Activated CD4-positive, alpha-beta T cell treated with anti-CD3 and anti-CD28 coated beads, Interleukin-10, Interleukin-2, amounts not matched to agents 100 ng/mL and 50 ng/mL, durations not matched to agents 16 hours and 8 hours (primary cell): ENCODE measurements at regions not wholly inside any gene's neighbourhood (a gene's known extent, or its start where the extent isn't known, plus 50 kb on each side); places are given as distances from the start of the nearest gene placed in this dataset.
"Not testable (repeated sequence)": the region's sequence is repeated elsewhere in the genome, so short reads cannot be mapped to it uniquely, and the experiment has no call there.

Experiments used
- DNase-seq: peaks from one replicate; pipeline ENCODE4 v3.0.0-alpha.2; 2020

GRCh38 chr5:125052584-125052983, 306.1 kb upstream of the ZNF608 start:
- DNase-seq = no peak

GRCh38 chr5:125053179-125053578, 306.7 kb upstream of the ZNF608 start:
- no peak for DNase-seq

- DNase-seq = no peak
Observed at GRCh38 chr5:125054146-125054545, 307.7 kb upstream of the ZNF608 start.

DNA sequence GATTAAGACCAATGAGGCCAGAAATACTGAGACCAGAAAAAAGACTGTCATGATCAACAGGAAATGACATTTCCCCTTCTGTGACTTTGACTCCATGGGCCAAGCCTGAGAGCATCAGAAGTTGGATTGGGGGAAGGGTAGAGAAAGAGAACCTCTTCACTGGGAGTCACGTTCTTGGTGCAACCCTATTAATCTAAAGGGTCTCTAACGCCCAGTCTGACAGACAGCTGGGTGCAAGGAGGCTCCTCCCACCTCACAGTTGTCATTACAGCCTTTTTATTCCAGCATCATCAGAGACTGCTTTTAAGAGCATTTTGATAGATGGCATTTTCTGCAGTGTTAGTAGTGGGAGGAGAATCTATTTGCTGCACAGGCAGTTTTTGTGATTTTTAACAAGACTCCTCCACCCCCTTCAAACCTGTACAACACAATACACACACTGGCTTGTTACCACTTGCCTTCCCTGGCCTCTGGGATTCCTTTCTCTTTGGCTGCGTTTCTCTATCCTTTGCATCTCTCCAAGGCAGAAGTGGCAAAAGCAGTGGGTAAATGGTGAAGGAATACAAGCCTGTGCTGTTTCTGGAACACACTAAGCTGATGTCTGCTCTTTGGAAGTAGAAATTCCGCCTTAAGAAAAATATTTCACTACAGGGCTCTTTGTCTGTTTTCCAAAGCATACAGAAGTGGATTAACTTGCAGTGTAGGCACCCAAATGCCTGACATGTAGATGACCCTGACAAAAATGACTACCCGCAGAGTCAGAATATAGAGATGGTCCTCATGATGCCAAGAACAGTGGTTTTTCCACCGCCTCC, 310.4 kb upstream of the ZNF608 start:
- no peak for DNase-seq

GRCh38 chr5:125057912-125058826, 311.7 kb upstream of the ZNF608 start:
- DNase-seq = no peak

DNA sequence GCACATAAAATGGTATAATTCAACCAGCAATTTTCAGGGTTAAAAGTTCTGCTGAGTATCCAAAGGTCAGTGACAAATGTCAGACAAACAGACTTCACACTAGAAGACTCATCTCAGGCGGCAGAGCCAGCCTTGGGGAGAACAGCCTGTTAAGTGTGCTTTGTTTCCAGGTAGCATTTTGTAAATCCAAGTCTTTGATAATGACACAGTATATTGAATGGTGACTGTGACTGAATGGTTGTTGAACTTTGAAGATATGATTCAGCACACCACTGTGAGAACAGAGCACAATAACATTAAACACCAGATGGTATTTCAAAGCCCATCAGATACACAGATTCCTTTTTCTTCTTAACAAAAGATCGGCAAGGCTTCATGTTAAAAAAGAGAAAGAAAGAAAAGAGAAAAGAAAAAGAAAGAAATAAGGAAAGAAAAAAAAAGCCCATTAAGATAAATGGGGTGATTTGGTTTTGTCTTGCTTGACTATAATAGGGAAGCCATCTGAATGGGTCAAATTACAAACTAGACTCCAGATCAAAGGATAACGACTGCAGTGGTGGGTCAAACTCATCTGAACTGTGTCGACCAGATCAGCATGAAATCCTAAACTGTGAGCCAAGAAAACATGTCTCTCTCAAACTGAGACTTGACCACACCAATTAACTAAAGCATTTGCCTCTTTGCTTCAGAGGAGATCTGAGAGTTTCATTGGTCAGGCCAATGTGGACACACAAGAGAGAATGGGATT, 313.0 kb upstream of the ZNF608 start:
- DNase-seq = no peak

DNA sequence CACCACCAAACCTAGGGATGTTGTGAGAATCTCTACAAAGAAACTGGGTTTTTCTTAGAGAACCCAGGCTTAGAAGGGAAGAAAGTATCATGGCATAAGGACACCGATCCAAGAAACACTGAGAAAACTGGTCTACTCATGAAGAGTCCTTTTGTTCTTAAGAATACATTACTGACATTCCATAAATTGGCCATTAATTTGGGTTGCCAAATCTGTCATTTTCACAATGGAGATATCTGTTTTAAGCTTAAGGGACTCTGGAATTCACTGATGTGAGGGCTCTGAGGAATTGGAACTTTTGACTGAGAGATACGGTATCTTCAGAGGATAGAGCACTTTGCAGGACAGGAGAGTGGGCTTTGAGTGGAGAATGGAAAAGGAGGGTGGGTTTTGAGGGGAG, 315.3 kb upstream of the ZNF608 start:
- DNase-seq = no peak

DNA sequence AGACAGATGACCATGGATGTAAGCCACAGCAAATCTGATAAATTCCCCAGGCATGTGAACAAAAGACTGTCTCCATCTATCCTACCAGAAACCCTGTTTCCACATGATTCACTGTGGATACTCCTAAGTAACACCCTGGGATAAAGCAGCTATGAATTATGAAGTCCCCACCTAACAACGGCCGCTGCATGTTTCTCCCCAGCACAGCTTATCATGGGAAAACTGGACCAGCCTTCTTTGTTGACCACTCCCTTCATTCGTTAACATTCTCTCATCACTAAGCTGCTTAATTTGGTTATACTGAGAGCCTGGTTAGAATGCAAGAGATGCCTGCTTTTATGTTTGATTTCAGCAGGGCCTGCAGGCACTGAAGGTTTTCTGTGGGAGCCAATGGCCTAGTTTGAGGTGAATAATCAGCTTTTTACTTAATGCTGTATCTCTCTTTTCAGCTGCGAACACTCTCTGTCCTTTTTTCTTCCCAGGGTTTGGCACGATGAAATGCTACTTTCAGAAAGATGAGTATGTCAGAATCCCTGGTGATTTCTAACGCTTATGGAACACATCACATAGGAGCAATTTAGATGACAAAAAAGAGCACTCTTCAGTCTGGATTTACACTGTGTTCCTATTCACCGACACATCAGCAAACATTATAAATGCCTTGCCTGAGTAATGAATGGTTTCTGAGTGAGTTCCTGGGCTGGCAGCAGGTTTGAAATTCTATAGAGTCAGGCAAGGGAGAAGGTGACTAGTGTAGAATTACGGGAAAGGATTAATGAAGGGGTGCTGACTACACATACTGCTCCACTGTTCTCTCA, 318.4 kb upstream of the ZNF608 start:
- no peak for DNase-seq

GRCh38 chr5:125065741-125066140, 319.3 kb upstream of the ZNF608 start:
- DNase-seq = no peak

GRCh38 chr5:125070961-125071360, 324.5 kb upstream of the ZNF608 start:
- DNase-seq = no peak

DNA sequence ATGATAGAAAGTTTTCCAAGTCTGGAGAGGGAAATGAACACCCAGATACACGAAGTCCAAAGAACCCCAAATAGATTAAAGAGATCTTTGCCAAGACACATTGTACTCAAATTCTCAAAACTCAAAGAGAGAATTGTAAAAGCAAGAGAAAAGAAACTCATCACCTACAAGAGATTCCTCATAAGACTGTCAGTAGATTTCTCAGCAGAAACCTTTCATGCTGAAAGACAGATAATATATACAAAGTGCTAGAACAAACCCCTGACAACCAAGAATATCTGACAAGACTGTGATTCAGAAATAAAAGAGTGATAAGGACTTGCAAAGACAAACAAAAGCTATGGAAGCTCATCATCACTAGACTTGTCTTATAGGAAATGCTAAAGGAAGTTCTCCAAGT, 326.7 kb upstream of the ZNF608 start:
- no peak for DNase-seq

DNA sequence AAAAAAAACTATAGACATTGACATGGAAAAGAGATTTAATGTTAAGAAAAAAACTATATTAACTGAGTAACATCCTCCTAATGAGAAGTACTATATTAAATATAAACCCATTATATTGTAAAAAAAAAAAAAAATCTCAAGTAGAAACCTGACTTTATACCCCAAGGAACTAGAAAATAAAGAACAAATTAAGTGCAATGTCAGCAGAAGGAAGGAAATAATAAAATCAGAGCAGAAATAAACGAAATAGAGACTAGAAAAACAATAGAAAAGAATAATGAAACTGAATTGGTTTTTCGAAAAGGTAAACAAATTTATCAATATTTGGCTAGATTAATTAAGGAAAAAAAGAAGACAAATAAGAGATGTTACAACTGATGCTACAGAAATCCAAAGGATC, 329.1 kb upstream of the ZNF608 start:
- DNase-seq = no peak

DNA sequence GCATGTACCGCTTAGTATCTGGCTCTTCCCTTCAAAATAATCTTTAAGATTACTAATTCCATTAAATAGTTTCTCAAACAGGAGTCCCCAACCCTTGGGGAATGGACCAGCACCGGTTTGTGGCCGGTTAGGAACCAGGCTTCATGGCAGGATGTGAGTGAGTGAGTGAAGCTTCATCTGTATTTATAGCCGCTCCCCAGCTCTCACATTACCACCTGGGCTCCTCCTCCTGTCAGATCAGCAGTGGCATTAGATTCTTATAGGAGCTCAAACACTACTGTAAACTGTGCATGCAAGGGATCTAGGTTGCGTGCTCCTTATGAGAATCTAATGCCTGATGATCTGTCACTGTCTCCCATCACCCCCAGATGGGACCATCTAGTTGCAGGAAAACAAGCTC, 332.6 kb upstream of the ZNF608 start:
- not testable (repeated sequence) for DNase-seq

DNA sequence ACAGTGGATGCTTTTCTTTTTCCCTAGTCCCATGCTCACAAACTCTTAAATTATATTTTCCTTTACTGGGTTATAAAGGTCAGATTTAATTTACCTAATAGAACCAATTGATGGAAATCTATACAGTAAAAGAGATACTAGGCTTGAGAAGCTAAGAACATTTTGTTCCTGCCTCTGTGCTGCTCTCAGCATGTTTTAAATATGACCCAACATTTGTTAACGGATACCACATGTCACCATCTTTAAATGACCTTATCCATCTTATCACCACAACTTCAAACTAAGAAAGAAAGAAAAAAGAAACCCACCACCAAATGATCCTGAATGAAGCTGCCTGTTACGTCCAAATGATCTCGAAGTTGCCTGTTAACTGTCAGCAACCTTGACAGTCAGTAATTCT, 334.7 kb upstream of the ZNF608 start:
- no peak for DNase-seq

DNA sequence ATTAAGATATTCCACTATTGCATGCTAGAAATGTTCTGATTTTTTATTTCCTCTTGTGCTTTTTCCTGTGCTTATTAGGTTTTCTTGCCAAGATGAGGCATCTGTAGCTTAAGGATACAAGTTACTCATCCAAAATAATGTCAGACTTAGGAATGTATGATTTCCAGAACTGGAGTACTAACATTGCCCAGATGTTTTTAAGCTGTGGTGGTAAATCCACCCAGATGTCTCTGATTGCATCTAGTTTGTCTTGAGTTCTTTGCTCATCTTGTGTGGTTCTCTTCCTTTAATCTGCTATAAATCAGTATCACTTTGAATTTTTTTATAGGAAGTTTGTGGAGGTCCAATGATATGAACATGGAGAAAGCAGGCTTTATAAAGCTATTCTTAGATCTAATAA, 337.5 kb upstream of the ZNF608 start:
- no peak for DNase-seq

- DNase-seq = no peak
Observed at GRCh38 chr5:125085797-125086505, 339.5 kb upstream of the ZNF608 start.

GRCh38 chr5:125088522-125089105, 342.2 kb upstream of the ZNF608 start:
- DNase-seq = no peak

DNA sequence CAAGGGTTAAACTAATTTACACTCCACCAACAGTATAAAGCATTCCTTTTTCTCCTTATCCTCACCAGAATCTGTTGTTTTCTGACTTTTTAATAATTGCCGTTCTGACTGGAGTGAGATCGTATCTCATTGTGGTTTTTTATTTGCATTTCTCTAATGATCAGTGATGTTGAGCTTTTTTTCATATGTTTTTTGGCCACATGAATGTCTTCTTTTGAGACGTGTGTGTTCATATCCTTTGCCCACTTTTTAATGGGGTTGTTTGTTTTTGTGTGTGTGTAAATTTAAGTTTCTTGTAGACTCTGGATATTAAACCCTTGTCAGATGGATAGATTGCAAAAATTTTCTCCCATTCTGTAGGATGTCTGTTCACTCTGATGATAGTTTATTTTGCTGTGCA, 345.7 kb upstream of the ZNF608 start:
- not testable (repeated sequence) for DNase-seq

DNA sequence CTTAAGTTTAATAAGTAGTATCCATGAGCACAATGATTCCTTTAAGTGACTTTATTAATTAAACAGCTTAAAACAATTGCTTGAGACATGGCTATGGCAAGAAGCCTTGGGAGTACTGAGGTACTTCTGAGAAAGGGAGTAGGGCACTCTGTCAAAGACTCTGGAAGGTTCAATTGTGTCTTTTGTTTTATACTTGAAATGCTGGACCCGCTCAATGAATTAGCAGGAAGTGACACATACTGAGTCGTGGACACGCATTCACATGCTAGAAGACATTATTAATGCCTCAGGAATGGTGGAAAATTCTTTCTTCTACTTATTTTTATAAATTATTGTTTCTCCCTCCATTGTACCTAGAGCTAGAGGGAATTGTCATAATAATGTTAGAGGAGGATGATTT, 347.3 kb upstream of the ZNF608 start:
- no peak for DNase-seq

GRCh38 chr5:125100342-125100741, 353.9 kb upstream of the ZNF608 start:
- DNase-seq = no peak

DNA sequence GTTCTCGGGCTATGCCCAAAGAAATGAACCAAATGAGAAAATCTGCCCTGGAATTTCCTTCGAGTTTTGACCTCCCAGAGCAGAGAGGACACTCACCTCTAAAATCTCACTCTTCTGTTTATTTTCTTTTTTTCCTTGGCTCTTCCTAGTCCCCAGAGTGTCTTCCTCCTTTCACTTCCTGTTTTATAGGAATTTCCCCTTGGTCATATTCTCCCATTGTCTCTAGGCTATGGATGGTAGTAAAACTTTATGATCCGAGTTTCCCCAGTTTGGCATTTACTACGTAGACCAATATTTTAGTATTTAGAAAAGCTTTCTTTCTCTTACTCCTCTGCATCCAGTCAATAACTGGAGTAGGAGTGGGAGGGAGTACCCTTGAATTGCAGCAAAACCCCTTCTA, 354.5 kb upstream of the ZNF608 start:
- DNase-seq = no peak
